Pancreas (tissue), 10 donors: ENCODE measurements at regions not wholly inside any gene's neighbourhood (a gene's known extent, or its start where the extent isn't known, plus 50 kb on each side); places are given as distances from the start of the nearest gene placed in this dataset.

Source experiments
- ATAC-seq, 4 donors: fragments of 200-7000 bp; cut with Tn5 transposase; one replicate each; pipeline versions ENCODE4 v1.8.0 to v1.9.1; 2020; ENCODE audit warnings: mild to moderate bottlenecking in 4 of 4, moderate library complexity in 4 of 4
- DNase-seq, 6 donors: peaks; one replicate each; pipeline ENCODE4 v3.0.0-alpha.2; 2020
- FAIRE-seq: peaks from 2 replicates; lab custom pipeline; 2012; peaks lifted over from hg19 to GRCh38; lab: Jason Lieb, UNC
- H3K27ac ChIP-seq, 4 donors: fragments of 200-600 bp; sonication (generic); 1 replicate in 3 of 4; 2 replicates in 1 of 4; pipeline versions ENCODE4 v1.5.0 to v1.8.0; 2020
- H3K27me3 ChIP-seq, 4 donors: fragments of 200-600 bp; one replicate each; pipeline ENCODE4 v1.8.0; 2021
- H3K36me3 ChIP-seq, 3 donors: fragments of 200-600 bp; sonication (generic) in 1 of 3; one replicate each; pipeline versions ENCODE4 v1.5.0 to v1.8.0; 2020 to 2021
- H3K4me1 ChIP-seq, 3 donors: fragments of 200-600 bp; one replicate each; pipeline ENCODE4 v1.8.0; 2021
- H3K4me3 ChIP-seq, 4 donors: fragments of 200-600 bp; sonication (generic) in 2 of 4; one replicate each; pipeline versions ENCODE4 v1.5.0 to v1.8.0; 2020 to 2021
- H3K9me3 ChIP-seq, 4 donors: fragments of 200-600 bp; one replicate each; pipeline ENCODE4 v1.8.0; 2021
- CTCF ChIP-seq, 4 donors: fragments of 200-600 bp; sonication (generic) in 3 of 4; IDR thresholded peaks; one replicate each; pipeline versions ENCODE4 v1.5.0 to v1.8.0; 2021; ENCODE audit warnings: antibody characterized with exemption in 4 of 4
- WGBS, 2 donors: extraction: QIAGEN DNeasy Blood & Tissue Kit; methylation state at CpG; one replicate each; pipeline ENCODE4 v1.1.7; 2013; 5-methylcytosine and 5-hydroxymethylcytosine counted together
- intact Hi-C, 3 donors: fragments of 100-400 bp; cut with DNase I; formaldehyde crosslinking; loops; one replicate each; pipeline versions ENCODE4 v1.11.1 to v1.14.2; 2022
- donor health status: healthy with polysubstance abuse.
- donor health status: DM: no; HTN: no; CAD: no; lungs with moderate emphysema.
- donor health status: DM: no; HTN: no; CAD: no.
- donor health status: control.
- donor health status: control.
- donor health status: Bipolar disorder and iron deficiency.
- donor health status: DM: yes; HTN: yes; CAD: no.
- donor health status: DM: no; HTN: no; CAD: no.
- donor health status: DM: no; HTN: no; CAD: no.
- donor health status: DM: yes; HTN: yes; CAD: no.

GRCh38 chr12:124122722-124123121, 149.7 kb downstream of the ZNF664 start:
- Histone ChIP-seq H3K27ac (no peak overlapping the region), H3K4me3 (no peak overlapping the region), H3K27me3 (no peaks in the 10 kb centered on the region), H3K4me1 (no peaks in the 10 kb centered on the region), H3K36me3 (no peaks in the 10 kb centered on the region), H3K9me3 (no peaks in the 10 kb centered on the region)
- intact Hi-C loops = no loop called here
- TF ChIP-seq CTCF (IDR thresholded peaks at IDR 0.05) = no peak
- 81 to 88% methylated on average over 9 of the region's 9 CpGs for WGBS, 2 donors
- DNase-seq (no peak), ATAC-seq (no peak), FAIRE-seq (no peak)

GRCh38 chr12:124123296-124124000, 150.4 kb downstream of the ZNF664 start:
- Histone ChIP-seq H3K36me3 (no peaks in the 10 kb centered on the region), H3K4me3 (no peak overlapping the region), H3K9me3 (no peaks in the 10 kb centered on the region), H3K27me3 (no peaks in the 10 kb centered on the region), H3K27ac (no peak overlapping the region), H3K4me1 (no peaks in the 10 kb centered on the region)
- DNase-seq (no peak), ATAC-seq (no peak), FAIRE-seq (no peak)
- WGBS, 2 donors = 77 to 81% methylated on average over 10 of the region's 10 CpGs
- no peak for TF ChIP-seq CTCF (IDR thresholded peaks at IDR 0.05)
- intact Hi-C loops = no loop called here

- Histone ChIP-seq H3K27me3 (no peaks in the 10 kb centered on the region), H3K9me3 (no peaks in the 10 kb centered on the region), H3K36me3 (no peaks in the 10 kb centered on the region), H3K4me3 (no peak overlapping the region), H3K4me1 (no peaks in the 10 kb centered on the region), H3K27ac (no peak overlapping the region)
- WGBS, 2 donors = 61 to 65% methylated on average over 10 of the region's 10 CpGs
- TF ChIP-seq CTCF (IDR thresholded peaks at IDR 0.05) = no peak
- DNase-seq (no peak), ATAC-seq (no peak), FAIRE-seq (no peak)
- intact Hi-C loops = no loop called here
Measured at GRCh38 chr12:124125203-124125871, 152.3 kb downstream of the ZNF664 start.

- Histone ChIP-seq H3K27me3 (no peaks in the 10 kb centered on the region), H3K36me3 (no peaks in the 10 kb centered on the region), H3K27ac (no peak overlapping the region), H3K9me3 (no peaks in the 10 kb centered on the region), H3K4me1 (no peaks in the 10 kb centered on the region), H3K4me3 (no peak overlapping the region)
- FAIRE-seq (no peak), DNase-seq (no peak), ATAC-seq (no peak)
- no peak for TF ChIP-seq CTCF (IDR thresholded peaks at IDR 0.05)
- WGBS, 2 donors = 79 to 91% methylated on average over 15 of the region's 15 CpGs
- intact Hi-C loops = no loop called here
Measured at GRCh38 chr12:124126950-124127655, 154.1 kb downstream of the ZNF664 start.
